ENCODE measurements at regions not wholly inside any gene's neighbourhood (a gene's known extent, or its start where the extent isn't known, plus 50 kb on each side); places are given as distances from the start of the nearest gene placed in this dataset.

- Mint-ChIP-seq H3K9me3 (peaks cover 19% of the 10 kb centered on the region), H3K4me1 (no peaks in the 10 kb centered on the region), H3K36me3 (ENCODE audit: low read depth) (peaks cover 7% of the 10 kb centered on the region), H3K4me3 (no peak overlapping the region), H3K27me3 (ENCODE audit: low read depth) (peaks cover 45% of the 10 kb centered on the region), H3K27ac (no peak overlapping the region)
- TF ChIP-seq CTCF (IDR thresholded peaks at IDR 0.05; ENCODE audit: unreplicated experiment in 3 of 3): no peak
Measured at GRCh38 chr7:128191136-128191844, 49.8 kb upstream of the LEP start.
